ENCODE measurements at regions not wholly inside any gene's neighbourhood (a gene's known extent, or its start where the extent isn't known, plus 50 kb on each side); places are given as distances from the start of the nearest gene placed in this dataset.
A peak's percentile ranks its signal among the peaks of the same experiment; 100 is the strongest.

GRCh38 chr2:133723133-133723532 lies 154.9 kb upstream of the NCKAP5 start:
- H2BK15ac ChIP-seq (ENCODE audit: low read depth, low read length) = 0 out of 3 replicates have a peak overlapping the region, but pooled peaks have one; percentile 6
- H3K4me2 ChIP-seq (ENCODE audit: low read depth, low read length) = no peak overlapping the region
- POLR2A ChIA-PET (ENCODE audit: unreplicated experiment) = no interaction called here
- H4K8ac ChIP-seq (ENCODE audit: low read depth in 2 of 2, low read length in 2 of 2) = no peak overlapping the region
- CTCF ChIA-PET = no interaction called here
- DNase-seq (no peak), ATAC-seq (ENCODE audit: low read depth) (no peak)
- no peak overlapping the region for H3K56ac ChIP-seq (ENCODE audit: extremely low read depth, insufficient read depth, low read length)
- H3K23ac ChIP-seq (ENCODE audit: low read depth, low read length) = no peak overlapping the region
- no peak overlapping the region for H2BK120ac ChIP-seq (ENCODE audit: low read depth, low read length)
- no peak overlapping the region for H2BK20ac ChIP-seq (ENCODE audit: low read depth, low read length)
- peaks cover 12% of the 10 kb centered on the region for H3K4me1 ChIP-seq (ENCODE audit: control insufficient read depth, insufficient read depth, low read length)
- H2AK9ac ChIP-seq (replicated peaks; ENCODE audit: low read depth, low read length, poor library complexity) = no peak overlapping the region
- no peak overlapping the region for H4K91ac ChIP-seq (ENCODE audit: insufficient read depth, low read depth, low read length)
- no peak overlapping the region for H3K9ac ChIP-seq (ENCODE audit: low read depth, low read length)
- BruUV-seq (replicated peaks) = no TSS peak
- no peaks in the 10 kb centered on the region for H3K27me3 ChIP-seq (ENCODE audit: control insufficient read depth, insufficient read depth, low read length)
- no peak for TF ChIP-seq MAZ (IDR thresholded peaks at IDR 0.05; ENCODE audit: borderline replicate concordance, low read depth, low read length)
- no peak for TF ChIP-seq CHD1 (IDR thresholded peaks at IDR 0.05; ENCODE audit: low read depth, low read length)
- TF ChIP-seq USF2 (IDR thresholded peaks at IDR 0.05; ENCODE audit: low read depth, low read length) = no peak
- TF ChIP-seq SMC3 (IDR thresholded peaks at IDR 0.05; ENCODE audit: low read depth, low read length) = no peak
- no peak for TF ChIP-seq ELK1 (IDR thresholded peaks at IDR 0.05; ENCODE audit: borderline replicate concordance, low read depth, low read length)
- TF ChIP-seq FOS (IDR thresholded peaks at IDR 0.05; ENCODE audit: low read depth, low read length) = no peak
- no peak for TF ChIP-seq BHLHE40 (IDR thresholded peaks at IDR 0.05; ENCODE audit: low read depth, low read length)
- no peak for TF ChIP-seq RCOR1 (IDR thresholded peaks at IDR 0.05; ENCODE audit: insufficient replicate concordance, low read length)
- no peak for TF ChIP-seq RFX5 (IDR thresholded peaks at IDR 0.05; ENCODE audit: low read depth, low read length)
- TF ChIP-seq POLR2A (IDR thresholded peaks at IDR 0.05; ENCODE audit: low read depth, low read length) = no peak
- no peak for TF ChIP-seq NFE2L2 (IDR thresholded peaks at IDR 0.05; ENCODE audit: low read depth, low read length)
- TF ChIP-seq CEBPB (IDR thresholded peaks at IDR 0.05; ENCODE audit: low read depth, low read length) = no peak
- no peak for TF ChIP-seq MAFK (IDR thresholded peaks at IDR 0.05; ENCODE audit: low read depth, low read length)
- no peak for TF ChIP-seq RAD21 (IDR thresholded peaks at IDR 0.05; ENCODE audit: low read length)
- TF ChIP-seq, protein P1, sequence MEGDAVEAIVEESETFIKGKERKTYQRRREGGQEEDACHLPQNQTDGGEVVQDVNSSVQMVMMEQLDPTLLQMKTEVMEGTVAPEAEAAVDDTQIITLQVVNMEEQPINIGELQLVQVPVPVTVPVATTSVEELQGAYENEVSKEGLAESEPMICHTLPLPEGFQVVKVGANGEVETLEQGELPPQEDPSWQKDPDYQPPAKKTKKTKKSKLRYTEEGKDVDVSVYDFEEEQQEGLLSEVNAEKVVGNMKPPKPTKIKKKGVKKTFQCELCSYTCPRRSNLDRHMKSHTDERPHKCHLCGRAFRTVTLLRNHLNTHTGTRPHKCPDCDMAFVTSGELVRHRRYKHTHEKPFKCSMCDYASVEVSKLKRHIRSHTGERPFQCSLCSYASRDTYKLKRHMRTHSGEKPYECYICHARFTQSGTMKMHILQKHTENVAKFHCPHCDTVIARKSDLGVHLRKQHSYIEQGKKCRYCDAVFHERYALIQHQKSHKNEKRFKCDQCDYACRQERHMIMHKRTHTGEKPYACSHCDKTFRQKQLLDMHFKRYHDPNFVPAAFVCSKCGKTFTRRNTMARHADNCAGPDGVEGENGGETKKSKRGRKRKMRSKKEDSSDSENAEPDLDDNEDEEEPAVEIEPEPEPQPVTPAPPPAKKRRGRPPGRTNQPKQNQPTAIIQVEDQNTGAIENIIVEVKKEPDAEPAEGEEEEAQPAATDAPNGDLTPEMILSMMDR (conservative IDR thresholded peaks at IDR 0.05; ENCODE audit: low read depth, low read length) = no peak
- no peak for TF ChIP-seq MXI1 (IDR thresholded peaks at IDR 0.05; ENCODE audit: borderline replicate concordance, low read depth, low read length)
- H3K36me3 ChIP-seq (ENCODE audit: control insufficient read depth, insufficient read depth, low read length) = no peaks in the 10 kb centered on the region
- no peak overlapping the region for H2BK5ac ChIP-seq (ENCODE audit: low read depth, low read length, poor library complexity, severe bottlenecking)
- H3K4ac ChIP-seq (ENCODE audit: low read depth, low read length) = no peak overlapping the region
- intact Hi-C loops (cut with micrococcal nuclease) = no loop called here
- H2AK5ac ChIP-seq (ENCODE audit: low read depth, low read length) = no peak overlapping the region
- dilution Hi-C loops (cut with HindIII; ENCODE audit: low sequenced_read_pairs, unreplicated experiment) = no loop called here
- no peak overlapping the region for H4K5ac ChIP-seq (ENCODE audit: low read depth, low read length)
- no peak overlapping the region for H3K14ac ChIP-seq (replicated peaks; ENCODE audit: low read depth, low read length)
- no peak overlapping the region for H2AFZ ChIP-seq (replicated peaks; ENCODE audit: low read length, poor library complexity)
- H3K79me1 ChIP-seq (ENCODE audit: low read depth in 1 of 2, low read length in 2 of 2) = no peaks in the 10 kb centered on the region
- no peaks in the 10 kb centered on the region for H4K20me1 ChIP-seq (ENCODE audit: insufficient read depth, low read length)
- no peak overlapping the region for H3K4me3 ChIP-seq (ENCODE audit: insufficient read depth, low read depth, low read length)
- peaks cover 3% of the 10 kb centered on the region; the same call in 1 of the 2 replicates for H3K9me1 ChIP-seq (ENCODE audit: insufficient read depth, low read length)
- in situ Hi-C loops (cut with MboI; ENCODE audit: low sequenced_read_pairs) = no loop called here
- WGBS, 2 experiments (ENCODE audit: extremely low coverage in 2 of 2, insufficient read length in 1 of 2) = no CpG with 5 or more reads among the region's 3 CpGs
- no peak overlapping the region for H3K18ac ChIP-seq (ENCODE audit: low read depth, low read length)
- no peak overlapping the region for H3K27ac ChIP-seq (ENCODE audit: insufficient read depth, low read length)
- H3K9me3 ChIP-seq (ENCODE audit: control insufficient read depth, insufficient read depth, low read length) = no peaks in the 10 kb centered on the region
